ENCODE measurements at regions not wholly inside any gene's neighbourhood (a gene's known extent, or its start where the extent isn't known, plus 50 kb on each side); places are given as distances from the start of the nearest gene placed in this dataset.
"Not testable (repeated sequence)": the region's sequence is repeated elsewhere in the genome, so short reads cannot be mapped to it uniquely, and the experiment has no call there.

- WGBS, 2 donors: 71 to 83% methylated on average over 4 of the region's 4 CpGs
- no peaks in the 10 kb centered on the region for H3K9me3 ChIP-seq
Measured at GRCh38 chr9:101846161-101846560, 107.7 kb upstream of the GRIN3A start.

GRCh38 chr9:101840694-101841188 is 102.3 kb upstream of the GRIN3A start:
- Histone ChIP-seq H3K4me1 (no peaks in the 10 kb centered on the region), H3K27me3 (no peaks in the 10 kb centered on the region), H3K9me3 (no peaks in the 10 kb centered on the region), H3K27ac (no peak overlapping the region), H3K4me3 (no peak overlapping the region), H3K36me3 (no peaks in the 10 kb centered on the region)
- no peak for TF ChIP-seq POLR2AphosphoS5 (IDR thresholded peaks at IDR 0.05)
- TF ChIP-seq EP300 (IDR thresholded peaks at IDR 0.05): no peak
- no peak for TF ChIP-seq POLR2A (IDR thresholded peaks at IDR 0.05)
- no peak for TF ChIP-seq CTCF (IDR thresholded peaks at IDR 0.05)
- DNase-seq (no peak), ATAC-seq (ENCODE audit: low FRiP score in 2 of 2) (no peak)

More at GRCh38 chr9:101846161-101846560, 107.7 kb upstream of the GRIN3A start:
- Histone ChIP-seq H3K4me1 (no peaks in the 10 kb centered on the region), H3K27ac (no peak overlapping the region), H3K4me3 (no peak overlapping the region), H3K27me3 (no peaks in the 10 kb centered on the region), H3K36me3 (no peaks in the 10 kb centered on the region)
- ATAC-seq (ENCODE audit: low FRiP score in 2 of 2) (no peak), DNase-seq (no peak)
- TF ChIP-seq EP300 (IDR thresholded peaks at IDR 0.05) (no peak), CTCF (IDR thresholded peaks at IDR 0.05) (no peak), POLR2AphosphoS5 (IDR thresholded peaks at IDR 0.05) (no peak), POLR2A (IDR thresholded peaks at IDR 0.05) (no peak)

- H3K9me3 ChIP-seq; DNase-seq; H3K4me1 ChIP-seq; H3K27ac ChIP-seq; H3K36me3 ChIP-seq; H3K4me3 ChIP-seq; H3K27me3 ChIP-seq; ATAC-seq (ENCODE audit: low FRiP score in 2 of 2): not testable (repeated sequence)
- 88 to 93% methylated on average over 4 of the region's 4 CpGs for WGBS, 2 donors
Measured at GRCh38 chr9:101838988-101839387, 100.5 kb upstream of the GRIN3A start.

- H3K36me3 ChIP-seq: no peaks in the 10 kb centered on the region
- H3K27me3 ChIP-seq: no peaks in the 10 kb centered on the region
- ATAC-seq (ENCODE audit: low FRiP score in 2 of 2) (no peak), DNase-seq (no peak)
- WGBS, 2 donors: 39 to 52% methylated on average over 2 of the region's 2 CpGs
- TF ChIP-seq EP300 (IDR thresholded peaks at IDR 0.05) (no peak), POLR2A (IDR thresholded peaks at IDR 0.05) (no peak), POLR2AphosphoS5 (IDR thresholded peaks at IDR 0.05) (no peak), CTCF (IDR thresholded peaks at IDR 0.05) (no peak)
- no peaks in the 10 kb centered on the region for H3K4me1 ChIP-seq
- H3K4me3 ChIP-seq: no peak overlapping the region
- H3K27ac ChIP-seq: no peak overlapping the region
- H3K9me3 ChIP-seq: no peaks in the 10 kb centered on the region
Measured at GRCh38 chr9:101836021-101836420, 97.6 kb upstream of the GRIN3A start.

- Histone ChIP-seq H3K9me3 (no peaks in the 10 kb centered on the region), H3K27me3 (no peaks in the 10 kb centered on the region), H3K4me1 (no peaks in the 10 kb centered on the region), H3K4me3 (no peak overlapping the region), H3K36me3 (no peaks in the 10 kb centered on the region), H3K27ac (no peak overlapping the region)
- no peak for TF ChIP-seq CTCF (IDR thresholded peaks at IDR 0.05)
- TF ChIP-seq POLR2A (IDR thresholded peaks at IDR 0.05): no peak
- TF ChIP-seq EP300 (IDR thresholded peaks at IDR 0.05): no peak
- TF ChIP-seq POLR2AphosphoS5 (IDR thresholded peaks at IDR 0.05): no peak
- DNase-seq (no peak), ATAC-seq (ENCODE audit: low FRiP score in 2 of 2) (no peak)
Measured at GRCh38 chr9:101832486-101832885, 94.0 kb upstream of the GRIN3A start.

GRCh38 chr9:101821450-101821849 is 83.0 kb upstream of the GRIN3A start:
- not testable (repeated sequence) for H3K27ac ChIP-seq; H3K4me1 ChIP-seq; DNase-seq; H3K27me3 ChIP-seq; H3K36me3 ChIP-seq; ATAC-seq (ENCODE audit: low FRiP score in 2 of 2); H3K4me3 ChIP-seq; H3K9me3 ChIP-seq
- WGBS, 2 donors: 88 to 97% methylated on average over 1 of the region's 1 CpG

- H3K9me3 ChIP-seq; DNase-seq; H3K27me3 ChIP-seq; H3K4me1 ChIP-seq; ATAC-seq (ENCODE audit: low FRiP score in 2 of 2); H3K4me3 ChIP-seq; H3K36me3 ChIP-seq; H3K27ac ChIP-seq: not testable (repeated sequence)
Measured at GRCh38 chr9:101820983-101821382, 82.5 kb upstream of the GRIN3A start.

Measured in upper lobe of left lung (tissue), 6 donors.